Upper lobe of right lung (tissue), 1 donor: ENCODE measurements at regions not wholly inside any gene's neighbourhood (a gene's known extent, or its start where the extent isn't known, plus 50 kb on each side); places are given as distances from the start of the nearest gene placed in this dataset.

Source experiments
- ATAC-seq: fragments of 200-7000 bp; cut with Tn5 transposase; one replicate; pipeline ENCODE4 v1.9.1; 2020; ENCODE audit warnings: mild to moderate bottlenecking, moderate library complexity
- DNase-seq: peaks from one replicate; pipeline ENCODE4 v3.0.0-alpha.2; 2020
- H3K27ac ChIP-seq: fragments of 200-600 bp; one replicate; pipeline ENCODE4 v1.8.0; 2022
- H3K27me3 ChIP-seq: fragments of 200-600 bp; one replicate; pipeline ENCODE4 v1.8.0; 2022; ENCODE audit warnings: mild to moderate bottlenecking
- H3K36me3 ChIP-seq: fragments of 200-600 bp; one replicate; pipeline ENCODE4 v1.8.0; 2022
- H3K4me1 ChIP-seq: fragments of 200-600 bp; one replicate; pipeline ENCODE4 v1.8.0; 2022
- H3K4me3 ChIP-seq: fragments of 200-600 bp; one replicate; pipeline ENCODE4 v1.8.0; 2022; ENCODE audit warnings: mild to moderate bottlenecking
- H3K9me3 ChIP-seq: fragments of 200-600 bp; one replicate; pipeline ENCODE4 v1.8.0; 2022
- intact Hi-C: fragments of 100-400 bp; cut with DNase I; formaldehyde crosslinking; loops from one replicate; pipeline ENCODE4 v1.11.0; 2022
- TF ChIP-seq, protein P1 (sequence below): fragments of 200-600 bp; IDR thresholded peaks from one replicate; pipeline ENCODE4 v1.8.0; 2022; ENCODE audit warnings: antibody characterized with exemption
- donor health status: DM: no; HTN: yes; CAD: no; lungs with severe emphysema.

DNA sequence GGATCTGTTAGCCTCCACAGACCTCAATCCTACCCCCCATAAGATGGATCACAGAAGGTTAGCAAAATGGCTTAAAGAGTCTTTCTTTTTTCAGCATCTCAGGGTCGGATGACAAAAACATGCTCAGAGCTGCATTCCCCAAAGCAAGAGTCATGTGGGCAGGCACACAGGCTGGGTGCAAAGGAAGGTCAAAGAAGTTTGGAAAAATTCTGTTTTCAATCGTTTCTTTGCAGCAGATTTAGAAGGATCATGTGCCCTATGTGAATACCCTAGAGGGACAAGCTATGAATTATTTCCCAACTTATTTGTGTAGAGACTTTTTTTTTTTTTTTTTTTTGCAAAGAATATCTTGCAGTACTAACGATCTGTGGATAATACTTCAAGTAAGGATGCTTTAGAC is 845.4 kb downstream of the VRK1 start:
- intact Hi-C loops = no loop called here
- Histone ChIP-seq H3K36me3 (no peaks in the 10 kb centered on the region), H3K9me3 (no peaks in the 10 kb centered on the region), H3K4me3 (no peak overlapping the region), H3K27me3 (no peaks in the 10 kb centered on the region), H3K4me1 (no peaks in the 10 kb centered on the region), H3K27ac (no peak overlapping the region)
- no peak for ATAC-seq
- DNase-seq = no peak
- TF ChIP-seq, protein P1, sequence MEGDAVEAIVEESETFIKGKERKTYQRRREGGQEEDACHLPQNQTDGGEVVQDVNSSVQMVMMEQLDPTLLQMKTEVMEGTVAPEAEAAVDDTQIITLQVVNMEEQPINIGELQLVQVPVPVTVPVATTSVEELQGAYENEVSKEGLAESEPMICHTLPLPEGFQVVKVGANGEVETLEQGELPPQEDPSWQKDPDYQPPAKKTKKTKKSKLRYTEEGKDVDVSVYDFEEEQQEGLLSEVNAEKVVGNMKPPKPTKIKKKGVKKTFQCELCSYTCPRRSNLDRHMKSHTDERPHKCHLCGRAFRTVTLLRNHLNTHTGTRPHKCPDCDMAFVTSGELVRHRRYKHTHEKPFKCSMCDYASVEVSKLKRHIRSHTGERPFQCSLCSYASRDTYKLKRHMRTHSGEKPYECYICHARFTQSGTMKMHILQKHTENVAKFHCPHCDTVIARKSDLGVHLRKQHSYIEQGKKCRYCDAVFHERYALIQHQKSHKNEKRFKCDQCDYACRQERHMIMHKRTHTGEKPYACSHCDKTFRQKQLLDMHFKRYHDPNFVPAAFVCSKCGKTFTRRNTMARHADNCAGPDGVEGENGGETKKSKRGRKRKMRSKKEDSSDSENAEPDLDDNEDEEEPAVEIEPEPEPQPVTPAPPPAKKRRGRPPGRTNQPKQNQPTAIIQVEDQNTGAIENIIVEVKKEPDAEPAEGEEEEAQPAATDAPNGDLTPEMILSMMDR = no peak

DNA sequence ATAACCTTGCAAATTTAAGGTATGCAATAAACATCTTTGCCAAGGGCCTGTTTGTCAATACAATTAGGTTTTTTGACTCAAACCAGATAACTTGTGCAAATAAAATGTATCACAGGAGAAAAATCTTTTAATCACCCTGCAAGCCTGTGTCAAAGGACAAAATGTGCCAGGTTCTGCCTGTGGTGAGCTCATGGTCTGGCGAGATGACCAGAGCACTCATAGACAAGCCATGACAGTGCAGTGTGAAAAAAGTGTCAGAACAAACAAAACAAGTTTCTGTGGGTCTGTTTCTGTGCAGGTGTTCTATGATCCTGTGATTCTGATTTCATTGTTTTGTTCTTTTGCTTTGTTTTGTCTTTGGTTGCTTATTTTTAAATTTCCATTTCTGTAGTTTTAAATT is 847.2 kb downstream of the VRK1 start:
- no peaks in the 10 kb centered on the region for H3K36me3 ChIP-seq
- ATAC-seq (no peak), DNase-seq (no peak)
- H3K27ac ChIP-seq = no peak overlapping the region
- H3K4me1 ChIP-seq = no peaks in the 10 kb centered on the region
- H3K4me3 ChIP-seq = no peak overlapping the region
- H3K27me3 ChIP-seq = no peaks in the 10 kb centered on the region
- TF ChIP-seq, protein P1 = no peak
- H3K9me3 ChIP-seq = no peaks in the 10 kb centered on the region
- intact Hi-C loops = no loop called here

DNA sequence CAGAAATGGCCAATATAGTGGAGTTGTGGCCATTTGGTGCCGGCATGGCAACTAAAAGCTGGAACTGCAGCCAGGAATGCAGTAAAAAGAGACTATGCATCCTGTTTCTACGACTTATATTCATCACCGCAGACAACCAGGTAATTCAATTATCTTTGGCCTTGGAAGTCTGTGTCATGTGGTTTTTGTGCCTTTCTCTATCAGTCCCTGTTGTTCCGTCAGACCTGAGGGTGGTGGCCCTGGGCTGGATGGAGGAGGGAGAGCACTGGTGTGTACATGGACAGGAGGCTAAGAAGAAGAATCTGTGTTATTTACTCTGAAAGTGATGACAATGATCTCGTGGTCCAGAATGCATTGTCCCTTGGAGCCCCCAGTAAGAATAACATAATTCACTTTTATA is 852.6 kb downstream of the VRK1 start:
- Histone ChIP-seq H3K4me1 (no peaks in the 10 kb centered on the region), H3K9me3 (no peaks in the 10 kb centered on the region), H3K4me3 (no peak overlapping the region), H3K27ac (no peak overlapping the region), H3K27me3 (no peaks in the 10 kb centered on the region), H3K36me3 (no peaks in the 10 kb centered on the region)
- no peak for ATAC-seq
- TF ChIP-seq, protein P1 = no peak
- DNase-seq = no peak
- intact Hi-C loops = no loop called here

DNA sequence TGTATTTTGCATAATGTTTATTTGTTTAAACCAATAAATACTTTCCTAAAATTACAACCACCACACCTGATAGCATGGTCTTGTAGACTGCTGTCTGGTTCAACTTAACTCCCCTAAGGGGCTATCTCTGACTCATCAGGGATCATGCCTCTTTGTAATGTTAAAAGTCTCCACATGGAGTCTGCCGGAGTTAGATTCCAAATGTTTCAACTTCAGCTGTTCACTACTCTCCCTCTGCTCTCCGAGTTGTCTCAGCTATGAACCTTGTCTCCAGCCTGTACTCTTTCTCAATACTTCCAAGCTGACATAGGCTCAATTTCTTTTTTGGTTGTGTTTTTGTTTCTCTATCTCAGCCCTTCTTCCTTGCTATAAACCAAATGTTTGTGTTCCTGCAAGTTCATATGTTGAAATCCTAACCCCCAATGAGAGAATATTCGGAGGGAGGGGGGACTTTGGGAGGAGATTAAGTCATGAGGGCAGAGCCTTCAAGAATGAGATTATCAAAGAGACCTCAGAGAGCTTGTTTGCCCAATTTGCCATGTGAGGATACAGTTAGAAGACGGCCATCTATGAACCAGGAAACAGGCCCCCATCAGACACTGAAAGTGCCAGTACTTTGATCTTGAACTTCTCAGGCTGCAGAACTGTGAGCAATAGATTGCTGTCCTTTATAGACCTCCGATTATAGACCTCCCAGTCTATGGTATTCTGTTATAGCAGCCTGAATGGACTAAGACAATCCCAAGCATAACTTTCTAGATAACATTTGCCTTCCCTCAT is 858.2 kb downstream of the VRK1 start:
- DNase-seq = no peak
- Histone ChIP-seq H3K4me1 (no peaks in the 10 kb centered on the region), H3K36me3 (no peaks in the 10 kb centered on the region), H3K27me3 (no peaks in the 10 kb centered on the region), H3K4me3 (no peak overlapping the region), H3K9me3 (no peaks in the 10 kb centered on the region), H3K27ac (no peak overlapping the region)
- ATAC-seq = no peak
- TF ChIP-seq, protein P1 = no peak
- intact Hi-C loops = no loop called here

GRCh38 chr14:97657609-97658008 is 860.4 kb downstream of the VRK1 start:
- Histone ChIP-seq H3K27ac (no peak overlapping the region), H3K27me3 (no peaks in the 10 kb centered on the region), H3K4me3 (no peak overlapping the region), H3K4me1 (no peaks in the 10 kb centered on the region), H3K36me3 (no peaks in the 10 kb centered on the region), H3K9me3 (no peaks in the 10 kb centered on the region)
- DNase-seq (no peak), ATAC-seq (no peak)
- intact Hi-C loops = no loop called here
- TF ChIP-seq, protein P1 = no peak
